ENCODE measurements at regions not wholly inside any gene's neighbourhood (a gene's known extent, or its start where the extent isn't known, plus 50 kb on each side); places are given as distances from the start of the nearest gene placed in this dataset.

DNA sequence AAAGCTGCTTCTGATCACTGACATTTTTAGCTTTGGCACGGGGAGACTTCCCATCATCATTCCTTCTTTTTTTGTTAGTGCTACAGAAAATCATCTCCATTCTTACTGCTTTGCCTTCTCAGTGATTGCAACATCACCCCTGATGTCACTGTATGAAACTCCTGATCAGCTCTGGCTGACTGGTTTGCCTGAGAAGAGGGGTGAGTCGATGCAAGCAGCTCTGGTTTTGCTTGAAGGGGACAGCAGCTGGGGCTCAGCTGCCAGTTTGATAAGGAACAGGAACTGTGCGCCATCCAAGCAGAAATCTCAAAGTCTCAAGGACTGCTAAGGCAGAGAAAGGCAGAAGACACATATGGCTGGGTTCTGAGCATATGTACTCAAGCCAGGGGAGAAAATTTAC lies 808.5 kb upstream of the CELF2 start:
- TF ChIP-seq, protein P1, sequence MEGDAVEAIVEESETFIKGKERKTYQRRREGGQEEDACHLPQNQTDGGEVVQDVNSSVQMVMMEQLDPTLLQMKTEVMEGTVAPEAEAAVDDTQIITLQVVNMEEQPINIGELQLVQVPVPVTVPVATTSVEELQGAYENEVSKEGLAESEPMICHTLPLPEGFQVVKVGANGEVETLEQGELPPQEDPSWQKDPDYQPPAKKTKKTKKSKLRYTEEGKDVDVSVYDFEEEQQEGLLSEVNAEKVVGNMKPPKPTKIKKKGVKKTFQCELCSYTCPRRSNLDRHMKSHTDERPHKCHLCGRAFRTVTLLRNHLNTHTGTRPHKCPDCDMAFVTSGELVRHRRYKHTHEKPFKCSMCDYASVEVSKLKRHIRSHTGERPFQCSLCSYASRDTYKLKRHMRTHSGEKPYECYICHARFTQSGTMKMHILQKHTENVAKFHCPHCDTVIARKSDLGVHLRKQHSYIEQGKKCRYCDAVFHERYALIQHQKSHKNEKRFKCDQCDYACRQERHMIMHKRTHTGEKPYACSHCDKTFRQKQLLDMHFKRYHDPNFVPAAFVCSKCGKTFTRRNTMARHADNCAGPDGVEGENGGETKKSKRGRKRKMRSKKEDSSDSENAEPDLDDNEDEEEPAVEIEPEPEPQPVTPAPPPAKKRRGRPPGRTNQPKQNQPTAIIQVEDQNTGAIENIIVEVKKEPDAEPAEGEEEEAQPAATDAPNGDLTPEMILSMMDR (conservative IDR thresholded peaks at IDR 0.05; ENCODE audit: low read depth): no peak
- peak overlapping the region; percentile 33; the same call in 1 of the 2 replicates for H3K27ac ChIP-seq
- ChIA-PET CTCF (no interaction called here), POLR2A (ENCODE audit: low non-redundant PET) (no interaction called here)
- DNase-seq (ENCODE audit: low spot score): no peak

GRCh38 chr10:10211409-10211808 lies 806.3 kb upstream of the CELF2 start:
- no peak overlapping the region for H3K27ac ChIP-seq
- ChIA-PET CTCF (interaction anchor here (0.8 kb wide), 1 partner anchor 889 kb away, joined by 3 read pairs; no protein-coding TSS in a partner anchor), POLR2A (ENCODE audit: low non-redundant PET) (no interaction called here)
- no peak for DNase-seq (ENCODE audit: low spot score)
- TF ChIP-seq, protein P1 (conservative IDR thresholded peaks at IDR 0.05; ENCODE audit: low read depth): no peak

DNA sequence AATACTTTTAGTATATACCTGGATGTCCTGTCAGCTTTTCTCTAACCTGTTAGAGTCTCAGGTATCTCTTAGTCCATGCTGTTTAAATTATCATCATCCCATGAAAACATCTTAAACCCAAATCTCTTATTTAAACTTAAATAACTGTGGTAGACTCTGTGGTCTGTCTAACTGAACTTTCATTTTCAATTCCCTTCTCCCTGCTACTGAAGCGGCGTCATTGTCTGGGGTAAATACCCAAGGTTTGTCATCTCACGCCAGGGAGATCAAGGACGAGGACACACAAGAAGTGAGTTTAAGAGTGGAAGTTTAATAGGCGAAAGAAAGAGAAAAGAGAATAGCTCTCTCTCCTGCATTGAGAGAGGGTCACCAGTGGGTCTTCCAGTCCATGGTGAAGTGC lies 804.4 kb upstream of the CELF2 start:
- H3K27ac ChIP-seq: no peak overlapping the region
- POLR2A ChIA-PET (ENCODE audit: low non-redundant PET): no interaction called here
- CTCF ChIA-PET: interaction anchor here (0.5 kb wide), 1 partner anchor 975 kb away, joined by 3 read pairs; no protein-coding TSS in a partner anchor
- DNase-seq (ENCODE audit: low spot score): no peak
- TF ChIP-seq, protein P1 (conservative IDR thresholded peaks at IDR 0.05; ENCODE audit: low read depth): no peak

GRCh38 chr10:10222304-10222841 lies 795.3 kb upstream of the CELF2 start:
- TF ChIP-seq, protein P1 (conservative IDR thresholded peaks at IDR 0.05; ENCODE audit: low read depth): no peak
- no peak overlapping the region for H3K27ac ChIP-seq
- ChIA-PET POLR2A (ENCODE audit: low non-redundant PET) (no interaction called here), CTCF (no interaction called here)
- DNase-seq (ENCODE audit: low spot score): no peak

GRCh38 chr10:10223131-10223530 lies 794.5 kb upstream of the CELF2 start:
- TF ChIP-seq, protein P1 (conservative IDR thresholded peaks at IDR 0.05; ENCODE audit: low read depth): no peak
- ChIA-PET CTCF (interaction anchor here (0.7 kb wide), 1 partner anchor 72 kb away, joined by 3 read pairs; no protein-coding TSS in a partner anchor), POLR2A (ENCODE audit: low non-redundant PET) (no interaction called here)
- DNase-seq (ENCODE audit: low spot score): no peak
- no peak overlapping the region for H3K27ac ChIP-seq

GRCh38 chr10:10225136-10225676 lies 792.5 kb upstream of the CELF2 start:
- CTCF ChIA-PET: no interaction called here
- TF ChIP-seq, protein P1 (conservative IDR thresholded peaks at IDR 0.05; ENCODE audit: low read depth): no peak
- DNase-seq (ENCODE audit: low spot score): no peak
- no peak overlapping the region for H3K27ac ChIP-seq
- POLR2A ChIA-PET (ENCODE audit: low non-redundant PET): no interaction called here

Data from RWPE1 (cell line).